SU-DHL-6 (cell line): ENCODE measurements at regions not wholly inside any gene's neighbourhood (a gene's known extent, or its start where the extent isn't known, plus 50 kb on each side); places are given as distances from the start of the nearest gene placed in this dataset.

ENCODE experiments used
- H2AFZ ChIP-seq: fragments of 200-600 bp; sonication (generic); 2 replicates; pipeline ENCODE4 v1.6.1; 2014; ENCODE audit warnings: low read depth, mild to moderate bottlenecking, moderate library complexity, mixed read lengths, antibody characterized with exemption, low read length; ENCODE audit not compliant: severe bottlenecking
- H3F3A ChIP-seq: fragments of 200-600 bp; shearing (Covaris generic); 2 replicates; pipeline ENCODE4 v1.6.0; 2016; ENCODE audit warnings: antibody characterized with exemption, mild to moderate bottlenecking; ENCODE audit not compliant: insufficient read depth
- H3K27ac ChIP-seq: fragments of 200-600 bp; sonication (generic); 2 replicates; pipeline ENCODE4 v1.5.1; 2016; ENCODE audit warnings: low read depth, mild to moderate bottlenecking, low read length, moderate library complexity, mixed read lengths
- H3K27me3 ChIP-seq: fragments of 200-600 bp; sonication (generic), shearing (Covaris generic); 2 replicates; pipeline ENCODE4 v1.6.0; 2014; ENCODE audit warnings: mild to moderate bottlenecking, low read length
- H3K36me3 ChIP-seq: fragments of 200-600 bp; sonication (generic); 2 replicates; pipeline ENCODE4 v1.6.1; 2014; ENCODE audit warnings: mild to moderate bottlenecking, low read length, mixed read lengths
- H3K4me2 ChIP-seq: fragments of 300-600, 200-600 bp; shearing (Covaris generic), sonication (generic); 2 replicates; pipeline ENCODE4 v1.6.0; 2014; ENCODE audit warnings: low read length, low read depth, mild to moderate bottlenecking; ENCODE audit not compliant: poor library complexity, severe bottlenecking
- H3K4me3 ChIP-seq: fragments of 200-600 bp; sonication (generic); 2 replicates; pipeline ENCODE4 v1.5.1; 2014; ENCODE audit warnings: antibody characterized with exemption, low read length, mild to moderate bottlenecking, mixed read lengths; ENCODE audit not compliant: insufficient read depth, poor library complexity, severe bottlenecking
- H3K79me2 ChIP-seq: fragments of 200-600 bp; sonication (generic); 2 replicates; pipeline ENCODE4 v1.6.1; 2014; ENCODE audit warnings: mild to moderate bottlenecking, low read length, moderate library complexity; ENCODE audit not compliant: insufficient read depth
- H3K9ac ChIP-seq: fragments of 200-600 bp; sonication (generic); 2 replicates; pipeline ENCODE4 v1.7.0; 2014; ENCODE audit warnings: mild to moderate bottlenecking, low read length
- H3K9me2 ChIP-seq: fragments of 200-600 bp; sonication (generic); replicated peaks from 2 replicates; pipeline ENCODE4 v1.6.1; 2014; ENCODE audit warnings: low read length; ENCODE audit not compliant: insufficient read depth
- H3K9me3 ChIP-seq: fragments of 200-600 bp; sonication (generic); 2 replicates; pipeline ENCODE4 v1.6.1; 2014; ENCODE audit warnings: low read length, mixed read lengths; ENCODE audit not compliant: insufficient read depth
- H4K20me1 ChIP-seq: fragments of 200-600 bp; sonication (generic); 2 replicates; pipeline ENCODE4 v1.6.1; 2014; ENCODE audit warnings: low read depth, mild to moderate bottlenecking, antibody characterized with exemption, low read length, moderate library complexity, mixed read lengths
- CTCF ChIP-seq: fragments of 200-600 bp; sonication (generic); IDR thresholded peaks from one replicate; pipeline ENCODE4 v1.5.1; 2017; ENCODE audit warnings: antibody characterized with exemption, mild to moderate bottlenecking, low read length, moderate library complexity; ENCODE audit not compliant: insufficient read depth, poor library complexity, severe bottlenecking
- EZH2phosphoT487 ChIP-seq: fragments of 200-600 bp; sonication (generic), shearing (Covaris generic); conservative IDR thresholded peaks from 2 replicates; pipeline ENCODE4 v1.6.1; 2018; ENCODE audit warnings: mild to moderate bottlenecking, antibody characterized with exemption, low read length, moderate library complexity, mixed read lengths

GRCh38 chr19:30670562-30671366 lies 298.6 kb downstream of the ZNF536 start:
- H4K20me1 ChIP-seq: no peaks in the 10 kb centered on the region
- no peaks in the 10 kb centered on the region for H3K36me3 ChIP-seq
- TF ChIP-seq CTCF (no peak), EZH2phosphoT487 (no peak)
- no peaks in the 10 kb centered on the region for H3K79me2 ChIP-seq
- H3K9ac ChIP-seq: no peak overlapping the region
- no peaks in the 10 kb centered on the region for H3K9me3 ChIP-seq
- H3K27ac ChIP-seq: no peak overlapping the region
- H3F3A ChIP-seq: no peaks in the 10 kb centered on the region
- no peaks in the 10 kb centered on the region for H3K27me3 ChIP-seq
- H3K4me2 ChIP-seq: no peak overlapping the region
- no peak overlapping the region for H3K4me3 ChIP-seq
- H2AFZ ChIP-seq: no peak overlapping the region
- H3K9me2 ChIP-seq: no peaks in the 10 kb centered on the region

GRCh38 chr19:30670011-30670329 lies 297.8 kb downstream of the ZNF536 start:
- H3K27ac ChIP-seq: no peak overlapping the region
- TF ChIP-seq CTCF (no peak), EZH2phosphoT487 (no peak)
- no peaks in the 10 kb centered on the region for H3K27me3 ChIP-seq
- H3K36me3 ChIP-seq: no peaks in the 10 kb centered on the region
- no peak overlapping the region for H3K9ac ChIP-seq
- H3K4me3 ChIP-seq: no peak overlapping the region
- no peaks in the 10 kb centered on the region for H4K20me1 ChIP-seq
- no peaks in the 10 kb centered on the region for H3K9me2 ChIP-seq
- no peaks in the 10 kb centered on the region for H3K79me2 ChIP-seq
- no peaks in the 10 kb centered on the region for H3F3A ChIP-seq
- no peaks in the 10 kb centered on the region for H3K9me3 ChIP-seq
- no peak overlapping the region for H2AFZ ChIP-seq
- no peak overlapping the region for H3K4me2 ChIP-seq

- H3K36me3 ChIP-seq: no peaks in the 10 kb centered on the region
- no peaks in the 10 kb centered on the region for H3F3A ChIP-seq
- H3K27me3 ChIP-seq: no peaks in the 10 kb centered on the region
- no peaks in the 10 kb centered on the region for H3K79me2 ChIP-seq
- no peak overlapping the region for H3K9ac ChIP-seq
- H3K27ac ChIP-seq: no peak overlapping the region
- no peak for TF ChIP-seq EZH2phosphoT487
- peak; percentile 78 for TF ChIP-seq CTCF
- H3K4me2 ChIP-seq: no peak overlapping the region
- H4K20me1 ChIP-seq: no peaks in the 10 kb centered on the region
- H3K9me2 ChIP-seq: no peaks in the 10 kb centered on the region
- H2AFZ ChIP-seq: no peak overlapping the region
- no peaks in the 10 kb centered on the region for H3K9me3 ChIP-seq
- H3K4me3 ChIP-seq: no peak overlapping the region
These were observed 297.3 kb downstream of the ZNF536 start for GRCh38 chr19:30669329-30670010.
